HG03571 (cell line): ENCODE measurements at regions not wholly inside any gene's neighbourhood (a gene's known extent, or its start where the extent isn't known, plus 50 kb on each side); places are given as distances from the start of the nearest gene placed in this dataset.
"Not testable (repeated sequence)": the region's sequence is repeated elsewhere in the genome, so short reads cannot be mapped to it uniquely, and the experiment has no call there.

Experiments used
- ATAC-seq: cut with Tn5 transposase; IDR thresholded peaks from one replicate; pipeline ENCODE4 v1.9.1; 2021; ENCODE audit not compliant: unreplicated experiment

DNA sequence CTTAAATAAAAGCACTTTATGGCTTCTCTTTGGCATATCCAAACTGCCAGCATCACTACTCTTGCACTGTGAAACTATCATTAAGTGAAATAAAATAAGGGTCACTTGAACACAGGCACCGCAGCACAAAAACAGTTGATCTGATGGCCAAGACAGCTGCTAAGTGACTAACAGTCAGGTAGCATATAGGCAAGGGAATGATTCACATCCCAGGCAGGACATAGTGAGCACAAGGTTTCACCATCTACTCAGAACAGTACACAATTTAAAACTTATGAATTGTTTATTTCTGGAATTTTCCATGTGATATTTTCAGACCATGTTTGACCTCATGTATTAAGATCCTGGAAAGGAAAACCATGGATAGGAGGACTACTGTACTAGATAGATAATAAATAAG is 214.2 kb downstream of the MREG start:
- no peak for ATAC-seq

DNA sequence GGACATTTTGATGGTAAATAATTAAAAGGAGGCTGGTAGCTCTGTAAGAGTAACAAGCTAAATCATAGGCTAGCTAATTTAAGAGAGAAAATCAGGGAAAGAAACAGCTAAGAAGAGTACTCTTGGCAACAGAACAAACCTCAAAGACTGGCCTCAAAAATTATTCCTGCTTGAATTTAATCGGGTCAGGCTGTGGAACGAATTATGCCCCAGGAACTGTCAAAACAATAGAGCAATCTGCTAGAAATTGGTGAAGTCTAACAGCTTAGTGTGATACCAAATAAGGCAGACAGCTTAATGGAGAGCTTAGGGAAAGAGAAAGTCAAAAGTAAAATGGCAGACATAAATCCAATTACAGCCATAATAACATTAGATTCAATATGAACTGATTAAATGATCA is 215.7 kb downstream of the MREG start:
- ATAC-seq, result no peak

DNA sequence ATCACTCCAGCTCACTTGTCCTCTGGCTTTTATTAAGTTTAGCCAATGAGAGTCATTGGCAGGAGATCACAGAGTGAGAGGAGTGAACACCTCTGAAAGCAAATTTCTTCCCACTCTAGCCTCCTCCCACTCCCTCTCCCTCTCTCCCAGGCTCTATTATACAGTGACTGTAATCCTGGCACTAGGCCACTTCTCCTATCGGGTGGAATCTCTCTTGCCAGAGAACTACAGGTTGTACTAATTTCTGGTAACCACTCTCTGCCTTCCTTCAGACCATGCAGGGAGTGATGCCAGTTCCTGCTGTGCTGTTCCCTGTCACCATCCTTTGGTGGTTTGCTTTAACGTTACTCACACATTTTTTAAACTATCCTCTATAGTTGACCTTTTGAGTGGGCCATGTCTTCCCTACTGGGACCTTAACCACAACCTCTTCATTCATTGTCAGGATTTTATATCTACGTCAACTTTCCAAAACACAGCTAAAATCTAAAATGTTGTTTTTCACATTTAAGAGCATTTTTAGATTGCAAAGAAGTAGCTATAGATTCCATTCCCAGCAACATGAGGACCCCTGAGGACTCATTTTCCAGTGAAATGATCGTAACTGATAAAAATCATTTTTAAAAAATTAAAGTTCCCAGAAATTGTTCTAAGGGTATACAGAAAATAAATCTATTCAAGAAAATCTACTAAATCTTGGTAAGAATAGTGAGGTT is 217.1 kb downstream of the MREG start:
- no peak for ATAC-seq

DNA sequence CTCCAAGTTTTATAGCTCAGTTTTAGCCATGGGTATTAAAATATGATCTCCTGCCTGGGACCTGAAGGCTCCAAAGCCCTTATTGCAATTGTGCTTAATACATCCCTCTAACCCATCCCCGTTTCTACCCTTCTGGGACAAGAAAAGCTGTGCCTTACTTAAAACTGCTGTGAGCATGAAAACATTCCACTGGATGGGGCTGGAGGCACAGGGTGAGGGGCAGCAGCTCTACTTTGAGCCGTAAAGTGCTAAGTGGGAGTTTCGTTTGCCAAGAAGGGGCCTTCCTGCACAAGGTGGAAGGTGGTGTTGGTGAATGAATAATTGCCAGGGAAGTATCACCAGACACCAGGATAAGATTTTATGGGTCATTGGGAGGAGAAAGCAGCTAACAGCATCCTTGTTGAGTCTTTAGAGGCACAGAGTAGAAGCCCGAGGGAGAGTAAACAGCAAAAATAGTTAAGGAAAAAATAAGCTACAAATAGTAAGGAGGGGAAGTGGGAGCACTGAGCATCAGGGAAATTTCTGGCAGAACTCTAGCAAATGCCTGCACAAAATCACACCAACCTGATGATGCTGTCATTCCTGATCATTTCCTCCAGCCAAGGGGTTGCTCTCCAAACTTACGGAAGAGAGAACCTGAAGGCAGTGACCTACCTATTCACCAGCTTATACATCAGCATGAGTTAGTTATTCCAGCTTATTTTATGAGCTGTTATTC is 218.4 kb downstream of the MREG start:
- no peak for ATAC-seq

DNA sequence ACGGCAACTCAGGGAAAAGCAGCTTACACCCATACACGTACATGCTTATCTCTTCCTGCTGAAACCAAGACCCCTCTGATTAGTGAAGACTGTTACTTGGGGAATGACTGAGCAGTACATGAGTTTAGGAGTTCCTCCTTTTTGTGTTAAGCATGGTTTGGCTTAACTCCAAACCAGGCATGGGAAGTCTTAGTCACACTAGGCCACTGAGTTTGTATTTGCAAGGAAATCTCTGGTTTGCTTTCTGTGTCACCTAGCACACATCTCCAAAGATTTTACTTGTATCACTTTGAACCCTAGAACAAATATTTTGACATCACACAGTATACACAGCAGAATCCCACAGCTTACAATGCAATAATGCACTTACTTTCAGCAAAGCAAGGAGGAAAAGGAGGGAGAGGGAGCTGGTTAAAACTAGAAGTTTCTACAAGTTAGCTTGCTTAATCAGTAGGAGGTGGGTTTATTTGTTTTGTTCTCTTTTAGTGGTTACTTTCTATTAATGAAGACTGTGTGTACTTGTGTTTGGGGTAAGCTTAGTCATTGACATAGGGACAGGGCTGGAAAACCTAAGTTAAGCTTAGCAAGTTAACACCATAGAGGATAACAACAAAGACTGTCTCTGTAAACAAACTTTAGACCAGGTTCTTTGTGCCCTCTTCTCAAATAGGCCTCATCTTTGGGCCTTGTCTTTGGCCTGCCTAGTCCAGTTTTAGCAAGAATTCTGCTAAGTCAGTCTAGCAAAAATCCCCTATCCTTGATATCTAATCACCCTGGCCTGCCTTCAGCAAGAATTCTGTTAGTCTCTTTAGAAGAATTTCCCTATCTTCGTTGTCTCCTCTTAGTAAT is 219.4 kb downstream of the MREG start:
- ATAC-seq, result peak; percentile 56

DNA sequence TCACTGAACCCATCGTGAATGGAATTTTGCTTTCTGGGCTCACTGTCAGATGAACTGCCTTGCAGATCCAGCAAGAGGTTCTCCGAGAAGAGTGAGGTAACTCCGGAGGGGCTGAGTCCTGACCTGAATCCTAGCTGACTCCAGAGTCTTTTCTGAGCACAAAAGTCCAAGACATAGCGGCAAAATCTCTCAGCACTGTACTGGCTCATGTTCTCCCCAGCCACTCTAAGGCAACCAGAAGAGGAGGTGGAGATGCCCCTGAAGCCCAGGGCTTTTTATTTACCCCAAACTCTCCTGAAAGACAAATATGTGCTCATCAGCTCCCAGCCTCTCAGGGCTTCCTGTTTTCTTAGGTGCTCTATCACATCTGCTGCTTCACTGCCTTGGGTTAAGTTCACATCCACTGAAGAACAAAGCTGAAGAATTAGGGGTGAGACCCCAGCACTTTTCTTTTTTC is 221.8 kb downstream of the MREG start:
- no peak for ATAC-seq

DNA sequence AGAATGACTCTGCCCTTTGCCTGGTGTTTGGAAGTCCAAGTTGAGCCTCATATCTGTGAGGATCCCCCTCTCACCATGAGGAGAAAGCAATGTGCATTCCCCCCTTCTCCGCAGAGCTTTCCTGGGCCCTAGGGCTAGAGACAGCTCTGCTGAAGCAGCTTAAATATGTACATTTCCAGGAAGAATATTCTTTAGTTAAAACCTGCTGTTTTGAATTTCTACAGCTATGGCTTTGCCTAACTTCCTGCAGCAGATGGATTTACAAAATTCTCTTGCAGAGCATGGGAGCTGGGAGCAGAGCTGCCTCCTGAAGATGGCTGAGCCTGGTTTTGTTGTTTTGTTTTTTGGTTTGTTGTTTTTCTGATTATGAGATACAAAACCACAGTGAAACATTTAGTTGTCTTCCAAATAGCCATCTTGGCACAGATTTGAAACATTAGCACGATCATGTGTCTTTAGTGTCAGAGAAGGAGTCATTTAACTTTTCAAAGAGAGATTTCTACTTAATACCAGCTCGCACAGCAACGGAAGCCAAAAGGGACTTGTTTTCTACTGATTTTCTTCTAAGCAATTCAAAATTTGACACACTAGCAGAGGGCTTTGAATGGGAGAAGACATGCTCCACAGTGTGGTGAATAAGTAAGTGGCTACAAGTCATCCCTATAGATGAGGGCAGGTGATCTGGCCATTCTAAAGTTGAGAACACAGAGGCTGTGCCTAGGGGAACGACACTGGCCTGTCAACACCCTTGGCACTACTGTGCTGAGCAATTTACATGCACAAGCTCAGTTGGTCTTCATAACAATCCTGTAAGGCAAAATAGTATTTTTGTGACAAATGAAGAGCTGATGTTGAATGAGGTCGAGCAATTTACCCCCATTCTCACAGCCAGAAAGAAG is 222.6 kb downstream of the MREG start:
- no peak for ATAC-seq

DNA sequence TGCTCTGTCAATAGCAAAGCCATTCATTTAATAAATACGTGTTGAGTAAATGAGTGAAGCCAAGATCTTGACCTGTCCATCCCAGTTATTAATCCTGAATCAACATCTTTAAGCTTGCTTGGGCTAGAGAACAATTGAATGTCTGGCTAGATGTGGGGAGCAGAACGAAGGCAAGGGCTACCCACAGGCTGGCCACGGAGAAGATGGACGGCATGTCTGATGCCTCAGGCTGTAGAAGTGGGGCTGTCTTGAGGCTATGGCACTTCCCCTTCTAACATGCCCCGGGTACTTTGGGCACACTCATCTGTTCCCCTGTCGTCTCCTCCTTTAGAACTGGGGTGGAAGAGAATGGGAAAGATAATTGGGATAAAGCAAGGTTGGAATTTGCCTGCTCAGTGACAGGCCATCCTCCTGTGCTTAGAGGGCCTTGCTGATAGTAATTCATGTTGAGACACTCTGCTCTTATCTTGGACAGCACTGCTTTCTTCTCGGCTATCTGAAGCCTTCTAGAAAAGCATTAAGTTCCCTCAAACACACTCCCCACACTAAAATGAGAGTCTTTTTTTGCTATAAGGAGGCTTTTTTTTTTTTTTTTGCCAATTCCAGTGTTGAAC is 225.7 kb downstream of the MREG start:
- no peak for ATAC-seq

DNA sequence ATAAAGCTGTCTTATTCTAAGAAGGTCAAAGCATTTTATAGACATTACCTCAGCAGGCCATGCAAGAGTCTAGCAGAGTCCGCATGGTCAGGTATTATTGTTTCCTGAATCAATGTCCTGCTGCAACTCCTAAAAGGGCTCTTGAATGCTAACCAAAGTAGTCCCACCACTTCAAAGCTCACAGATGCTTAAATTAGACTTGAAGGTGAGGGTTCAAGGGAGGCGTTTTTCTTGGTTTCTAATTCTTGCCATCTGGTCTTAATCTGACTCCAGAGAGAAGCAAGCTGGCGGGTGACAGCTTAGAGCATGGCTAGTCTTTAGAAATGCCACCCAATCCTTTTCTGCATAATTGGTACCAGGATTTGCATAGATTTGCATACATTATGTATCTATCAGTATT is 226.3 kb downstream of the MREG start:
- ATAC-seq, result no peak

DNA sequence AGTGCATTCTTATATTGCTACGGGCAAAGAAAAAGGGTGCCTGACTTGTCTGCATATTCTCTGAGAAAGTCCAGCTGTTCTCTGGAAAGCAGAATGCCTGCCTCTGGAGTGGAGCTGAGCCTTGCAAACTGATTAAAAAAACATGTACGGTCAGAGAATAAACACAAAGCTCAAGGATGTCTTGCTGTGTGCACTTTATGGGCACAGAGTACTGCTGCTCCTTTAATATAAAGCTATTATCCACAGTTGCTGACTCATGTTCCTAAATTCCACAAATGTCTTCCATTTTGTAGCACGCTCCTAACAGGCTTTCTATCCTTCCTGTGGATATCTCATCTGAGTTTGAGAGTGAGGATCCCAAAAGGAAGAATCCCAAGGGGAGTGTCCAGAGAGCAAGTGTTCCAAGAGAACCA is 229.0 kb downstream of the MREG start:
- no peak for ATAC-seq

DNA sequence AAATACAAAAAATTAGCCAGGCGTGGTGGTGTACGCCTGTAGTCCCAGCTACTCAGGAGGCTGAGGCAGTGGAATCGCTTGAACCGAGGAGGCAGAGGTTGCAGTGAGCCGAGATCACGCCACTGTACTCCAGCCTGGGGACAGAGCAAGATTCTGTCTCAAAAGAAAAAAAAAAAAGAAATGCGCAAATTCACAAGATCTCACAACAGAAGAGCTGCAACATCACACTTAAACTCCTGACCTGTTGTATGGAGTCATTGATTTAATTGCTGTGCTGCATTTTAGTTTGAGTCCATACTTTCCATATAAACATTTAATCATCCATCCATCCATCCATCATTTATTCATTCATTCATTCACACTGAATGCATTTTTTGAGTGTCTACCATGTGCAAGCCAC is 229.7 kb downstream of the MREG start:
- not testable (repeated sequence) for ATAC-seq

DNA sequence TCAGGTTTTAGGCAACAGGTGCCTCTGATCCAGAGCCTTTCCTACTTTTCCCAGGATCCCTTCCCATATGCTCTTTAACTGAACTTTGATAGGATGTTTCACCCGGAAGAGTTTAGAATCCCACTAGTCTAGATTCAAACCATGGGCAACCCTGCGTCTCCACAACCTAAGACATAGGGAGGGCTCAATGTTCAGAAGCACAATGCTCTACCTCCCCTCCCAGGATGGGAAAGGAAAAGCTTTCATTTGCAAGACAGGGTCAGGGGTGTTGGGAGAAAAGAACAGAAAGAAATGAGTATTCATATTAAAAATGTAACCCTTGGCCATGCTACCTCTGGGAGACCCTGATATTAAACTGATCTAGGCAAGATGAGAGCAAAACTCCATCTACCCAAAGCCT is 230.4 kb downstream of the MREG start:
- no peak for ATAC-seq

DNA sequence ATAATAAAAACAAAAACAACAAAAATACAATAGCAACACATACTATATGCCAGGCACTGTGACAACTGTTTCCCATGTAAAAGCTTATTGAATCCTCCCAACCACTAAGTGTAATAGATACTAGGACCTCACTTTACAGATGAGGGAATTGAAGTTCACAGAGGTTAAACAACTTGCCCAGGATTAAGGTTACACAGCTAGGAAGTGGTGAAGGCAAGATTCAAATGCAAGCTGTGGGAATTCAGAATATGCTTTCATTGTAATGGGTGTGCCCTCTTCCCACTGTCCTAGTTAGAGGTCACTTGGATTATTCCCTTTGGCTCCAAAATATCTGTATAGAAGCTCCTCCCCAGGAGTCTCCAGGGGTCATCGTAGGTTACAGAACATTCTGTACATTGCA is 231.1 kb downstream of the MREG start:
- ATAC-seq, result no peak

DNA sequence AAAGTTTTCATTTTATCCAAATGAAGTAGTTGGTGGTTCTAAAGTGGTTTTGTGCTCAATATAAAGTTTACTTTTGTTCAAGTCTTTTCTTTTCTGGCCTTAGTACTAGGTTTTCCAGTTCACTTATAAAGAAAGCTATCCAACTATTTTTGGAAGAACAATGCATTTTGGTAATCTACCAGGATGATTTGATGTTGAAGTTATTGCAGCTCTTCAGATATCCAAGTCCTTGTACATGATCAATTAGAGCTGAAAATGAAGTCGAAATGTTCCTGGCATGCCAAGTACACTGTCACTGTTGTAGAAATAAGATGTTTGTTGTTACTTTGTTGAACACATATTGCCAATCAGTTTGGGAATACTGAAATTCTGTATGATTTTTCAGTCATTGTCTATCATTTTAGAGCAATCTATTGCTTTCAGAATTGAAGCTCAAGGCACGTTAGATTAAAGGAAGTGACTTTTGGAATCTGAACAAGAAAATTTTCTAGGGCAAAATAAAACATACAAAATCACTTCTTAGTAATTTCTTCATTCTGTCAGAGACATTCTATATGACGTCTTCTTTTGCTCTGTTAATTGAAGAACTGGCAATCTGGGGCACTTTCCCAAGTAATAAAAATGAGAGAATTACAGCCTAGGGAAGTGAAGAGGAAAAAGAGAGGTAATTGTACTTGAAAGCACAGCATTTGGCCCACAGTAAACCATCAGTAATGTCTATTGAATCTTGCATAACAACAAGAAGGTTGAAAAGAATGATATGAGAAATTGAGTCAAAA is 232.3 kb downstream of the MREG start:
- no peak for ATAC-seq

DNA sequence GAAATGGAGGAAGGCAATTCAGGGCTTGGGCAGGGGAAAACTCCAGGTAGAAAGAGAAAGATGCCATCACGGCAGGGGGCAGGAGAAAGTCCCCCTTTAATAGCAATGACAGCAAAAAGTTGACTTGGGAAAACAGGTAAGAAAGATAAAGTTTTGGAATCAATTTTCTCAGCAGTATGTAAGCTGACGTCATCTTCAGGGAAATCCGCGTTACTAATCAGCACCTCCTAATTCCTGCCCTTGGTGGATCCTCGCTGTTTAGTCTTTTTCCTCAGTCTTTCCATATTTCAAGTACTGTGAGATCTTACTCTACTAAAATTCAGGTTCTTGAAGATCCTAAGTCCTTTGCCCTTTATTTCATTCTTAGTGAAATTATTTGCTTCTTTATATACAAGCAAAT is 233.0 kb downstream of the MREG start:
- no peak for ATAC-seq

DNA sequence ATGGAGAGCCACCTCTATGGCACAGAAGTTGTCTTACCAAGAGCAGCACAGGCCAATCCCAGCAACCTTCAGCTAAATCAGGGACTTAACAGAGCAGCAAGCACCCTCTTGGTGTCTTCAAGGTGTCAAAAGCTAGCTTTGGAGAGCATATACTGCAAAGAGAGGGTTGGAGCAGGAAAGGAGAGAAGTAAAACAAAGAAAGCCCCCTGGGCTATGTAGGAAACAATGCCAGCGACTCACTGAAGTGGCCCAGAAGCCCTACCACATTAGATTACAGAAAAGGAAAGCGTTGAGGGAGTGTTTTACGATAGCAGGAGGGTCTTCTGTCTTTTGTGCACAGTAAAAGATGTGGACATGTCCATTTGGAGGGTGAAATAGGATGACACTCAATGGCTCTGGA is 233.4 kb downstream of the MREG start:
- no peak for ATAC-seq

DNA sequence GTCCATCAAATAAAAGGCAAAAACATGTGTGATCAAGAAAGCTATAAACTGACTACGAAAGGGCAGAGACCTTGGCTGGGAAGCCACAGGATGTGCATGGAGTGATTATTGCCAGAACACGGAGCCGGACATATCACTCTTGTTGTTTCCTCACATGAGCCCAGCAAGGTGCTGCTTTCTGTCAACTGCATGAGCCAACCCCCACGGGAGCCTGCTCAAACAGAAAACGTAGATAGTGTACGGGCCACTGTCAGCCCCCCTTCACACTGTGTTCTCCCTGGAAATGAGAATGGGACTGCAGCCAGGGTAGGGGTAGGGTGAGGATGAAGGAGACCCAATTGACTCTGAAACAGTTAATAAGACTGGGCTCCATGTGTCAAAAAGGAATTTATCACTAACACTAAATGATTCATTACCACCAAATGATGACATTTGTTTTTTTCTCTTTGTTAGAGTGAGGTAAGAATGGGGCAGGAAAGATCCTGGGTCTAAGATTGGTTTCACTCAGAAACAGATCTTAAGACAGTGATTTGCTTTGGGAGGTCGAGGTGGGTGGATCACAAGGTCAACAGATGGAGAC is 235.8 kb downstream of the MREG start:
- no peak for ATAC-seq

DNA sequence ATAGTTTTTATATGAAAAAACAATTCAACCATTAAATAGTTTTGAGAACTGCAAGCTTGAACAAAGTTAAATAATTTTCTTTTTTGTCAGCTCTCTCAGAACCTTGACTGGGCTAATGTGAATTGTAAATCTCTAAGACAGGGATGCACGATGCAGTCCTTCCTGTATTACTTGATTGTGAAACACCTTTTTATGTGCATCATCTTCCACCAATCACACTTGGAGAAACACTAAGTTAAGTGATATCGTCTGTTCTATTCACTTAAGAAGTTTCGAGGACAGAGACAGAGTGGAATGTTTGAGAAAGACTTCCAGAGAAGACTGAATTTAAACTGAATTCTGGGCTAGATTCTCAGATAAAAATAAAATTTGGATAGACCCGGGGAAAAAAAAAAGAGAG is 238.2 kb downstream of the MREG start:
- ATAC-seq, result no peak

DNA sequence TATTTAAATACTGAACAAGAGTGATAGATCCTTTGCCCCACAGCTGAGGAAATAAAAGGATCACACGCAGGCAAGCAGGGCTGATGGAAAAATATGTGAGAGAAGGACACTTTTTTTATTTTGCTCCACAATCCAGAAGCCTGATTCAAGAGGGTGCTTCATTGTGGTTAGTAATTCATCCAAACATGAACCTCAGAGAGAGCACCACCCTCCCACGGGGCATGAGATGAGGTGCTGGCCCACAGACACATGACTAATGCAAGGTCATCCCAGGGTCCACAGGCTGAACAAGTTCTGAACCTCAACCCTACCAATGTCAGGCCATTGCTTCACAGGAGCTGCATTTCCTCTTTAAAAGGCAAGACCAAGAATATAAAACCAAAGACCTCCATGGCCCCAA is 239.6 kb downstream of the MREG start:
- no peak for ATAC-seq
